ENCODE measurements at regions not wholly inside any gene's neighbourhood (a gene's known extent, or its start where the extent isn't known, plus 50 kb on each side); places are given as distances from the start of the nearest gene placed in this dataset.

GRCh38 chr21:25489673-25490072 is 117.6 kb downstream of the MRPL39 start:
- POLR2A ChIA-PET: no interaction called here
- DNase-seq (ENCODE audit: low read depth, low spot score) (no peak), FAIRE-seq (no peak)
- Histone ChIP-seq H3K9me1 (replicated peaks; ENCODE audit: control insufficient read depth, extremely low read depth, insufficient read depth, low read length) (no peaks in the 10 kb centered on the region), H3K9ac (replicated peaks; ENCODE audit: extremely low read depth, insufficient read depth, low read length) (no peak overlapping the region), H3K27ac (ENCODE audit: insufficient read depth, low read depth, low read length) (no peak overlapping the region), H3K27me3 (ENCODE audit: control insufficient read depth in 2 of 2, insufficient read depth in 2 of 2, low read length in 2 of 2) (no peaks in the 10 kb centered on the region), H3K36me3 (ENCODE audit: control insufficient read depth in 2 of 2, extremely low read depth in 1 of 2, insufficient read depth in 2 of 2, low read length in 2 of 2) (no peaks in the 10 kb centered on the region), H3K4me2 (ENCODE audit: insufficient read depth, low read length) (no peak overlapping the region), H2AFZ (ENCODE audit: low read depth, low read length) (no peak overlapping the region), H4K20me1 (replicated peaks; ENCODE audit: control insufficient read depth, extremely low read depth, insufficient read depth, low read length) (no peaks in the 10 kb centered on the region), H3K9me3 (replicated peaks; ENCODE audit: control insufficient read depth, insufficient read depth, low read length) (no peaks in the 10 kb centered on the region), H3K4me3 (replicated peaks in 1 of 3; ENCODE audit: insufficient read depth in 1 of 3, low read depth in 1 of 3, low read length in 3 of 3) (no peak overlapping the region), H3K79me2 (ENCODE audit: control insufficient read depth, insufficient read depth, low read length) (no peaks in the 10 kb centered on the region), H3K4me1 (ENCODE audit: control insufficient read depth, extremely low read depth, insufficient read depth, low read length) (no peaks in the 10 kb centered on the region)
- CTCF ChIA-PET: no interaction called here
- TF ChIP-seq JUN (IDR thresholded peaks at IDR 0.05; ENCODE audit: borderline replicate concordance, insufficient read depth, insufficient read length, low read depth) (no peak), GATA2 (IDR thresholded peaks at IDR 0.05; ENCODE audit: insufficient read depth, insufficient read length, low read depth, low read length) (no peak), POLR2A (IDR thresholded peaks at IDR 0.05; ENCODE audit: low read depth, low read length) (no peak), POLR2AphosphoS5 (IDR thresholded peaks at IDR 0.05; ENCODE audit: insufficient read depth, low read depth, low read length) (no peak), MYC (IDR thresholded peaks at IDR 0.05; ENCODE audit: low read depth, low read length) (no peak), EZH2 (IDR thresholded peaks at IDR 0.05; ENCODE audit: borderline replicate concordance, low read depth, low read length, severe bottlenecking) (no peak), FOS (IDR thresholded peaks at IDR 0.05; ENCODE audit: borderline replicate concordance, insufficient read depth, low read length) (no peak), CTCF (IDR thresholded peaks at IDR 0.05; ENCODE audit: extremely low read depth in 1 of 2, insufficient read depth in 1 of 2, low read depth in 1 of 2, low read length in 2 of 2) (no peak)
- TF ChIP-seq, protein P1, sequence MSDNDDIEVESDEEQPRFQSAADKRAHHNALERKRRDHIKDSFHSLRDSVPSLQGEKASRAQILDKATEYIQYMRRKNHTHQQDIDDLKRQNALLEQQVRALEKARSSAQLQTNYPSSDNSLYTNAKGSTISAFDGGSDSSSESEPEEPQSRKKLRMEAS (IDR thresholded peaks at IDR 0.05; ENCODE audit: insufficient read depth, insufficient read length): no peak
- intact Hi-C loops (cut with micrococcal nuclease) (no loop called here), dilution Hi-C loops (cut with MboI; ENCODE audit: extremely low pct_ligation_motif_present, low sequenced_read_pairs) (no loop called here)
- no TSS peak for BruUV-seq (replicated peaks)

All from endothelial cell of umbilical vein (primary cell).